Activated CD8-positive, alpha-beta memory T cell treated with anti-CD3 and anti-CD28 coated beads, Interleukin-2, amount 50 U/mL, for 24 hours (primary cell): ENCODE measurements at regions not wholly inside any gene's neighbourhood (a gene's known extent, or its start where the extent isn't known, plus 50 kb on each side); places are given as distances from the start of the nearest gene placed in this dataset.

Experiments
- DNase-seq: peaks from one replicate; pipeline ENCODE4 v3.0.0-alpha.2; 2020; ENCODE audit errors: extremely low read depth

DNA sequence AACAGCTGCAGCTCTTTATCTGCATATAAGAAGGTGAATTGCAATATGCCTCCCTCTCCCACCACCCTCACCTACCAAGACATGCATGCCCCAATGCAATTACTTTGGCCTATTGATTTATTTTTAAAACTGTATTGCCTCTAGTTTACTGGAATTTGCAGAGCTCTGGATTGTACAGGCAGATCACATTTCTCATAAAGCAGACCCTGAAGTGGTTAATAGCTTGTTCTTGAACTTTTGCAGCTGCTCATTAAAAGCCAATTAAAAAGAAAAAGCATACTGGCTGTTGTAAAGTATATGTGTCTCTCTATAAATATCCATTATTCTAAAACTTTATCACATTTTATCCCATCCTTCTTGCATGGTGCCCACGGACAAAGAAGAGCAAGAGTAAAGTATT, 221.5 kb upstream of the TOPAZ1 start:
- no peak for DNase-seq

DNA sequence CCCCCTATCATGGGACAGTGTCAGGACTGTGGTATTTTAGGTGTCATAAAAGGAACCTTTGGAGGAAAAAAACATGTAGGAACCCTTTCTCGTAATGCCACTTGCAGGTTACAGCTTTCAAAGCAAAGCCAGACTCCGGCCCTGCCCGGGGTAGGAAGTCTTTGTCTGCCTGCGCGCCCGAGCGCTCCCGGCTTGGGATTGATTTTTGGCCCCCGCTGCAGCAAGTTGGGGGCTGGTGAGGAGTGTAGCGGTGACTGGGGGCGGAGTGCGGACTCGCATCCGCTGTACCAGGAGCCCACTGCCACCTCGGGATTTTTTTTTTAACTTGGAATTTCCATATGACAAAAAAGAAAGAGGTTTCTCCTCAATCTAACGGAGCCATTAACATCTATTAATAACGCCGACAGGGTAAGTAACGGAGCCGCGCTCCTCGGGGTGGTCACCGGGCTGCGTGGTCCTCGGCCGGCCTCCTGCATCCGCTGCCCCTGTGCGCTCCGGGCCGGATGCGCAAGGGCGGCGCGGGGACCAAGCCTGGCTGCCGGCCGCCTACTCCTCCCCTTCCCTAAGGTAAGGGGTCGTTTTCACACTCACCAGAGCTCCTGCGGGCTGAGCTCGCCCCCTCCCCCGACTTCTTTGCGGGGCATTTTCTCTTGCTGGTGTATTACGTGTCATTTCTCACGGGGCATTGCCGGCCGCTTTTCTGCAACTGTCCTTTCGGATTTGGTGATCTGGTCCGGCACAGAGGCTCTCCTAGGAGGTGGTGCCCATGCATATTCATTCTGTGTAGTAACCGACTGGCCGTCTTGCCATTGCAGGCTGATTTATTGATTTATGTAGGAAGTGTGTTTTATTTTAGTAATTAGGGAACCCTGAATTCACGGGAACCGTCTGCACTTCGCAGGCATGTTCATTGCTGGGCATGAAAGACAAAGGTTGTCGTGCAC, 219.8 kb upstream of the TOPAZ1 start:
- DNase-seq, result no peak

DNA sequence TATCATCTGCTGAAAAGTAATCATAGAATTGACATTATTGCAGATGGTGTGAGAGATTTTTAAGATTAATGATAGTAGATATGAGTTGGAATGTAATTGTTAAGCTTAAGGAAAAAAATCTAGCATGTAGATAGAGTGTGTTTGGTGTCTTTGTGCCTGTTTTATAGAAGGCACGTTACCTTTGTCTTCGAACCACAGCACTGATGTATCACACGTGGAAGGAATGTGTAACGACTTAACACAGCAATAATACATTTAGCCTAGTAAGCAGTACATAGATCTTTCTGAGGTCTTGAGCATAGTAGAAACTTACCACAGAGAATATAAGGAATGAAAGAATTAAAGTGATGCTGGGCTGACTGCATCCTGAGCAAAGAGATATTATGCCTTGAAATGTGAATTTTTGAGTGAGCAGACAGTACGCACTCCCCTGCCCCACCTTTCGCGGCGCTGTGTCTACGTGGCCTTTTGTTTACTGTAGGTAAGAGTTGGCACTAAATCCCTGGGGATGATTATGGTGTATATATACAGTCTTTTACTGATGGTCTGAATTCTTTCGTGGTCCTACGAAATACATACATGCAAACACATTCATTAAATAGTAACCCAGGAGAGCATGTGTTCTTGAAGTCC, 217.6 kb upstream of the TOPAZ1 start:
- DNase-seq, result no peak

DNA sequence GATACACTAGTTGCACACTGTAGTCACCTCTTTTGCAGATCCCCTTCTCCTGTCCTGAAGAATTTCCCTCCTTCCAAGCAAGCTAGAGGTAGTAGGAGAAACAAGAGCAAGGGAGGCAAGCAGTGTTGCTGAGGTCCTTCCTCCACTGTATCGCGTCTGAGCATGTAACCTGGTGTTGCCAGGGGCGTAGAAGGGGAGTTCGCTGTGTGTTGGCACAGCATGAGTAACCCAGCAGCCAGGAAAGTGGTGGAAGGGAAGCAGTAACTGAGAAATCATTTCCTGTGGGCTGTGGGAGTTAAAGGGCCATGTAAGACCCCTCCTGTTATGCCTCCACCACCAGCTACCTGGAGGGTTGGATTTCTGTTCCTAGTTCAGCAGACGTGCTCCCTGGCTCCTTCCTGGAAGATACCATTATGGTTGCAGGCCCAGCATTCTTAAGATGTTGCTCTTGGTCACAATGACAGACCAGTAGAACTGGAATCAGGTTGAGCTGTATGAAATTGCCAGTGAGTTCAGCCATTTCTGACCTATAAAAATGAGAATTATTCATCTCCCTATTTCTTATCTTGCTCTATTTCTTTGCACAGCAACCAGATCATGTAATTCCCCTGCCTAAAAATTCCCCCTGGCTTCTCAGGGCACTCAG, 215.3 kb upstream of the TOPAZ1 start:
- DNase-seq, result no peak

DNA sequence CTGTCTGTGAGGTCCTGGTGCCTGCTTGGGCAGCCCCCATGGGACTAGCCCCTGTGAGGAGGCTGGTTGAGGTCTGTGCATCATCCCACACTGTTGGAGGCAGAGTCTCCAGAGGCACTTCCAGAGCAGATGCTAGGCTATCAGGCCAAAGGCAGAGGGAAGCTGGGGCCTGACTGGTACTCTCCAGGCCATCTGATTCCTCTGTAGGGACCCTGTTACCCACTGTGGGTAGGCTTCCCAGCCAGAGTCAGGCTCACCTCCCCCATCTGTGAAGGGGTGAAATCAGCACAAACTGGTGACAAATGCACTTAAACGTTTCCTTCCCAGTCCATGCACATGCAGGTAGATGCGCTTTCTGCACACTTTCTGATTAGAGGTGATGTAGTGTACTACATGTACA, 212.6 kb upstream of the TOPAZ1 start:
- no peak for DNase-seq

DNA sequence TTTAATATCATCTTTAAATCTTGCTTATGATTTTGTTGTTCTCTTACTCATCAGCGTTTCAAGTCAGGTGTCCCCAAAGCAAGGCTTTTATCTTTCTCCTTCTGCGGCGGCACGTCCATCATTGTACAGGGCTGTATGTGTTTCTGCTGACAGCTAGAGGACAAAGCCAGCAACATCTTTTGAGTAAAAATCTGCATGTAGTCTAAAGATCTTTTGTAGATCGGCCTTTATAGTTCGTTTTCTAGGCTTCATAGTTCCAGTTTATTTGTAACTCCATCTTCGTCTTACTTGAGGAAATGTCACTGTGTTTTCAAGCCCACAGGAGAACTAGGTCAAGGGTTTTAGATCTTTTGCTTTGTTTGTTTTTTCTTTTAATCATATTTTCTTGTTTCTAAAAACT, 211.4 kb upstream of the TOPAZ1 start:
- no peak for DNase-seq

DNA sequence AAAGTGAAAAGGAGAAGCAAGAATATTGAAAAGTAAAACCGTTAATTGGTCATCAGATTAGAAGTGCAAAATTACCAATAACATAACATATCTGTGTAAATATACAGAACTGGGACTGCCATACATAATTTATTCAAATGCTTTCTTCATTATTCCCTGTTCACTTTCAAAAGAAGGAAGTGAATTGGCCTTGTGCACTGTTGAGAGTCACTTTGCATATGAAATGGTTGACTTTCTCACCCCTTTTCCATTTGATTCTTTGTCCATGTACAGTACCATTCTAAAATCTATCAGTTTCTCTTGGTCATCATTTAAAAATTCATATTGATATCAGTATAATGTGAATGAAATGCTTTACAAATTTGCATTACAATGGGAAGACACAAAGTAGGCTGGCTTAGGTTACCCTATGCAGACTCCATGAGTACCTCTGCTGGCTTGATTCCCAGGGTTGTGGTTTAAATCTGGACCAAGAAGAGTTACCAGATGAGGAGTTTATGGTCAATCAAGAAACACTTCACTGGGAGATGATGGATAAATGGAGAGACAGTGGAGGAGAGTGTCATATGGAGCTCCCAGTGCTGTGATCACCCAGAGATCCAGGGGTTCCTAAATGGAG, 210.9 kb upstream of the TOPAZ1 start:
- no peak for DNase-seq

DNA sequence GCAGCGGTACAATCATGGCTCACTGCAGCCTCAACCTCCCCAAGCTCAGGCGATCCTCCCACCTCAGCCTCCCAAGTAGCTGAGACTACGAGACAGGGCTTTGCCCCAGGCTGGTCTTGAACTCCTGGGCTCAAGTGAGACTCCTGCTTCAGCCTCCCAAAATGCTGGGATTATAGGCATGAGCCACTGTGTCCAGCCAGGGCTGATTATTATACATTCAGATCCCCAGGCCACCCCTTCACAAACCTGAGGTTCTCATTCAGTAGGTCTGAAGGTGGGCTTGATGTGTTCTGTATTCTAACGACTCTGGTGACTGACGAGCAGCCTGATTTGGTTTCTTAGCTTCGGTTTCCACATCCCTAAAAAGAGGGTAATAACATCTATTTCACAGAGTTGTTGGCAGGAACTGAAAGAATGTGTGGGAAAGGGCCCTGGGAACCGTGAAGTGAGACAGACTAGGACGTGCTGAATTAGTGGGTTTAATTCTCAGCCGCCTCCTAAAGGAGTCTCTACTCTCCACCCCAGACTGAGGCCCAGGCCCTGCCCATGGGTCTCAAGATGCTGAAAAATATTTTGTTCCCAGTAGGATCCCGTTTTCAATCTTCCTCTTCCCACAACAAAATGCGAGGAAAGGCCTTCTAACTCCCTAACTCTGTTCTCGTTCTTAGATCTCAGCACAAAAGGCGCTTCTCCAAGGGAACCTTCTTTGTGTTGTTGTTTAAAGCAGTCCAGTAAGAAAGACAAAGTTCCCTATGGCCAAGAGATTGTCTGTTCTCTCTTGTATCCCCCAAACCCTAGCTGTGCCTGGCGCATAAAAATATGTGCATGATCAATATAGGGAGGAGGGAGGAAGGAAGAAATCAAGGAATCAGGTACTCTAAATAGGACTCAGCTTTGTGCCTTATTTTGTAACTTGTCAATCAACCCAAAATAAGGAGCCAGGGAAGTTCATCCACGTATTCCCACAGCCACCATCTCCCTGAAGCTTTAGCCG, 210.0 kb upstream of the TOPAZ1 start:
- no peak for DNase-seq

DNA sequence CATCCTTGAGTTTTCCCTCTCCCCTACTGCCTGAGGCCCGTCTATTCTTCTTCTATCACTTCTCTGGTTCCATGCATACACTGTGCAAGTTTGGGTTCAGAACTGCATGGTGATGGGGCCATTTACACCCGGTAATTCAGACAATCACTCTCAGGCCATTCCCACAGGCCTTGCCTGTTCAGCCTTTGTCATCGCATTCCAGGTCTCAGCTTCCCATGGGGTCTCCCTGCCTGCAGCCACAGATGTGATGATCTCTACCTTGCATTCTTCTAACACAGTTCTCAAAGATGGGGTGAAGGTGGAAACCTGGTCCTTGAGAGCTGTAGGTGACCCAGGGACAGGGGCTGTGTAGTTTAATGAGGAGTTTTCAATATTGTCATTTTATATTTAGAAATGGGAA, 209.2 kb upstream of the TOPAZ1 start:
- DNase-seq, result no peak

DNA sequence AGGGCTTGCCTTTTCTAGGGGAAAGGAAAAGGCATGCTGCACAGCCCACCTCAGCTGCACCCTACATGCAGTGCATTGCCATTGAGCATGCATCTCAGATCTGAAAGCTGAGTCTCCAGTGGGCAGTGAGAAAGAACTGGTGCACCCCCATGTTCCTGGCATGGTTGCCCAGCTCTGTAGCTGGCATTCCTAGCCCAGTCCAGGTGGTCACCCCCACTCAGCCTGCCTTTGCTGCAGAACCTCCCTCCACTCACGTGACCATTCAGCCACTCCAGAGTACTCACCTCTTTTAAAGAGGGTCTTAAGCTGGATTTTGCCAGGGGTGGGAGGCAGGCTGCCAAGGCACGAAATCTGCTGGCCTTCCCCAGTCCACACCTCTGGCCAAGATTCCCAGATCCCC, 208.6 kb upstream of the TOPAZ1 start:
- no peak for DNase-seq

DNA sequence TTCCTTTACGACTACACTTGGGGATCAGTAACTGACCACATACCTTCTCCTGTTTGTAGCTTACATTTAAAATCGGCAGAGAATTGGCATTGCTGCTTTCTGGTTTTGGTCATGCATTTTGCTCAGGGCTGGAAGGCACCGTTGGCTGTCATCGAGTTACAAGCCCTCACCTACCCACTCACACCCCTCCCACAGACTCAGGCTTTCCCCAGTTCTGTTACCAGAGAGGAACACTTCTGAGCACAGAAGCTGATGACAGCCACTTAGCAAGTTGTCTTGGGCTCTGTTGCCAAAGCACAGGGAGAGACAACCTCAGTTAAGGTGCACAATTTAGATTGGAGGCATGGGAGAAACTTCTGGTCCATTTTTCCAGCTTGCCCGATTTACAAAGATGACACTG, 204.8 kb upstream of the TOPAZ1 start:
- no peak for DNase-seq

DNA sequence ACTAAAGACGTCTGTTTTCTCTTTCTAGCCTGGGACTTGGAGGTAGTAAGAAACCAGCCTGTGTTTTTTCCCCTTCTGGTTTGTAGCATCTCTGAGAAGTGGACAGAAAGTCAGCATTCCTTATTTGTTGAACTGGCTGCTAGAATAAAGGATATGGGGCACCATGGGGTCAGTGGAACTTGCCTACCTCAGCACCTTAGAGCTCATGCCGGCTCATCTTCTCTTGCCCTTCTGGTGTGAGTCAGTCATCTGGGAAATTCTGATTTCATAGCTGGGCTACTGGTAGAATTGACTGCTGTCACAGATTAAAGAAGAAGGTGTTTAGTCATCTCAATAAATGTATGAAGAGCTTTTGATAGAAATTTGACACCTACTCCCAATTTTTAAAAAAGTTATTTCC, 202.7 kb upstream of the TOPAZ1 start:
- no peak for DNase-seq

DNA sequence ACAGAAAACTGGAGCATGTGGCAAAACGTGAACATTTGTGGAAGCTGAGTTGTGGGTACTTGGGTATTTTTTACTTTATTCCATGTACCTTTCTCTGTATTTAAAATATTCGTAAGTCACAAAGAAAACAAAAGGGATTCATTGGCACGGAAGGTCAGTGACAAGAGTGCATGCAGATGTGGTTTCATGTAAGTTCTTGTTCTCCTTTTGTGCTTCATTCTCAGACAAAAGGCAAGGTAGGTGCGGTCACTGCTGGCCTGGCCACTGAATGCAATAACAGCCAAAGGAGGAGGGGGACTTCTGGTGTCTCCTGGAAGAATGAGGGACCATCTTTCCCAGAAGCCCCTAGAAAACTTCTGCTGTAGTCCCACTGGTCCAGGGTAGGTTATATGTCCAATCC, 200.0 kb upstream of the TOPAZ1 start:
- DNase-seq, result no peak

DNA sequence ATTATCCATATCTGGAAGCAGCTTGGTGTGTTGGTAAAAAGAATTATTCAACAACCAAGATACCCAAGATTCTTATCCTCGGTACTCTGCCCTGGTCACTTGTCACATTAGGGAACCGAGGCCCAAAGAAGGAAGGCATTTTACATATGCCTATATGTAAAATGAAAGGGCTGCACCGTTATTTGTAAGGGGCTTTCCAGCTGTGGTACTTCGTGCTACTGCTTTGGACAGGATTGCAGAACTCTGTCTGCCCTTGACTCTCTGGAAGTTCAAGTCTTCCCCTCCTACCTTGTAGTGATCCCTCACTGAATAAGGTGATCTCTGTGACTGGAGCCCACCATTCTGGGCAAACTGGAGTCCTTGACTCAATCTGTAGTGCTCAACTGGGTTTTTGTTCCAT, 198.9 kb upstream of the TOPAZ1 start:
- DNase-seq, result no peak

DNA sequence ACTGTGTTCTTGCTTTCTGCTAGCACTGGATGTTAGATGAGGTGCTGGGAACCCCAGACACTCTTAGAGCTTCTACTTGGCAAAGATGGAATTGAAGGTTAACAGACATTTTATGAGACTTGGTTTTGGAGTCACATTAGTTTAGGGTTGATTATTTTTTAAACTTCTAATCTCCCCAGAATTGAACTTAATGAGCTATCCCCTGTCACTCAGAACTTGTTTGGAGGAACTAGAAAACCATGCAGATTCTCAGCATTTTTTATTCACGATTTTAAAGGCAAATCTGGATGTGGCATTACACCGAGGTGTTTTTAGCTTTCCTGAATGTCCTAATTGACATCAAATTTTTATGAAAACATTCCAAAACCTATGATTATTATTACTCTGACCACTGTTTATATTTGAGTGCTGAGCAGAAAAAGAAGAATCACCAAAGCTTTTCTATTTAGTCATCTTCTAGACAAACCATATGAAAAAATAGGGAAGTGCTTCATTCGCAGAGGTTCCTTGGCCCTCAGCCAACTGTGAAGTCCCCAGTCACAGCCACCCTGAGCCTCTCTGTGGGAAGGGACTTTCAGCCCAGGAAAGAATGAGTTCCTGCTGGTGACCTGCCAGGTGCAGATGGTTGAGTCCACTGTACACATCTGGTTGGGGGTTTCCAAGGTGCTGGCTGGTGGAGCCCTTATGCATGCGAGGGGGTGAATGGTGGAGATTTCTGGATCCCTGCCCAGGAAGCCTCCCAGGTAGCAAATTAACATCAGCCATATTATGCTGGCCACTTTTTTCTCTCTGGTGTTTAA, 196.0 kb upstream of the TOPAZ1 start:
- DNase-seq, result peak; percentile 1

DNA sequence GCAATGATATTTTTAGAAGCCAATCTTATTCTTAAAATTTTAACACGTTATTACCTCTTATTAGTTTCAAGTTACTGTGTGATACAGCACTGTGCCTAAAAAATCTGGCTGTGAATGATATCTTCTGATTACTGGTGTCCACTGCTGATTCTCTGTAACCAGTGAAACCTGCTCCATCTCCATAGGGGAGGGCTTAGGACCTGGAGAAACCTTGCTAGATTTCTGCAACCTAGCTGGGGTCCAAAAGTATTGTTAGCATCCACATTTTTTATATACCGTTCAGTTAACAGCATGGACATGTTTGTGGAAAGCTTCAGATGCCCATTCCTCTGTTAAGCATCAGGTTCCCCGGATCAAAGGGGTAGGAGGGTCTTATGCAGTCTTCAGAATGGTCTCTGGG, 193.9 kb upstream of the TOPAZ1 start:
- no peak for DNase-seq

DNA sequence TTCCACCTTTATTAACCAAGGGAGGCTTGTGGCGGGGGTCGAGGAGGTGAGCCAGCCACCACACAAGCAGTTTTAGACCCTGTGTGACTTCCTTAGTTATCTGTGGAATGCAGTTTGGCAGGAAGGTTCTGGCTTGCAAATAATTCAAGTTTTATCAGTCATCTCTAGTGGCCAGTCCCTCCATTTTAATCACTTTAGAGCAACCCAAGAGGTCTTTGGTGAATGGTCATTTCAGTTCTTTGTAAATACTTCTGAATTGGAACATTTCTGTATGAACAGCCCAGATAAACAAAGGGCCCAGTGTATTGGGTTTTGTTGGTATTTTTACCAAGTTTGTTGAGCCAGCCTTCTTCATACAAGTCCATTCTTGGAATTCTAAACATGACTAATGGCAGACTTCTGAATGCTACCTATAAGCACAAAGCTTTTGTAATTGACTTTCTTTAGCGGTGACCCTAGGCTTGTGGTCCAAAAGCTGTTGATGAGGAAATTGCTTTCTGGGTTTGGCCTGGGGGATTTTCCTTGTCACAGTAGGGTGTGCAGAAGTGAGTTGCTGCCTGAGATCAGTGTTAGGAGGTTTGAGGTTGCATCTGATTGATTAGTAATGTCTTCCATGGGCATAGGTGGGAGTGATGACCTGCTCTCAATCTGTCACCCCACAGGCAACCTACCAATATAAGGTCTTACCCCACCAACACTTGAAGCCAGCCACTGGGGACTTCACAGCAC, 193.3 kb upstream of the TOPAZ1 start:
- DNase-seq, result no peak

DNA sequence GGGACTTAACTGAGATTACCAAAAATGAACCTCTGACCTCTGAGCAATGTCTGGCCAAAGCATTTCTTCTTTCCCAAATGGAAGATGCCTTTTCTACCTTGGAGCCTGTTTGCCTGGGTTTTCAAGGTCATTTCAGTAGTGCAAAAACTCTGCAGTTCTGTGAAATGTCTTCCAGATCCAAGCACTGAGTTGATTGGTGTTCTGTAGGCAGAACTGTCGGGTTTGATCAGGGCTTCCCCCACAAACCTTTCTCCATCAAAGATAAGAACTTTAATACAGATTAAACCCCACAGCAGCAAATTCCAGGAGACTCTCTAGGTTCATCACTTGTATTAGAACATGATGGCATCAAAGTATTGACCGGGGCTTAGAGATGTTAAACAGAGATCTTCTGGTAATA, 192.7 kb upstream of the TOPAZ1 start:
- DNase-seq, result no peak

DNA sequence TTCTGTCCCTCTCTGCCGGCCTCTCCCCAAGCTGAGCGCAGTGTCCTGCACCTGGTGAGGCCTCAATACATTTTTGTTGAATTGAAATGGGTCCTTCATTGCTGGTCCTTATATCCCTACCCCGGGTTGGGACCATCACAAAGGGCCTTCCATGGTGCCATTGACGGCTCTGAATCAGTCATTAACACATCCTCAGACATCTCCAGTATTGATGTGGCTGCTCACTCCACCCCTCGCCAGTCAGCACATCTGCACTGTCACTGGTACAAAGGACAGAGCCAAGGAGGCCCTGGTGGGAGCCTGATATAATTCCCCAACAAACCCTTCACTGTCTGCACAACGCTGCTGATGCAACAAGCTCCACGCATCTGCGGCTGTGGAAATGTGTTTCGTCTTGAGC, 191.6 kb upstream of the TOPAZ1 start:
- no peak for DNase-seq

DNA sequence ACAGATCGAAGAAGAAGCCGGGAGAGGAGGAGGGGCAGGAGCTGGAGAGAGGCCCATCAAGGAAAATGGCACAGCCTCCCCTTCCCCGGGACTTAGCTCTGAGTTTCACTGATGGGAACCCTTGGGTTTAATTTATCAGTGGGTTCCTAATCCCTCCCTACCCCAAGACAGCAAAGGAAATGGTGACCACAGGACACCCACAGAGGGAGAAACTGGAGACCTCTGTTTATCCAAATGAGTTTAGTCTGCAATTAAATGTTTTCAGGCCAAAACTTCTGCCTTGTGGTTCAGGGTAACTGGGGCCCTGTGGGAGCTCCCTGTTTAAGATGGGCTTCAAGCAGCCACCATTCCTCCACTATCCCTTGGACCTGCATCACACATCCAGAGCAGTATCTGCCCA, 190.8 kb upstream of the TOPAZ1 start:
- DNase-seq, result no peak
